GM12872 (cell line): ENCODE measurements at regions not wholly inside any gene's neighbourhood (a gene's known extent, or its start where the extent isn't known, plus 50 kb on each side); places are given as distances from the start of the nearest gene placed in this dataset.

Experiments used
- TF ChIP-seq, protein P1 (sequence below): IDR thresholded peaks from 3 replicates; pipeline ENCODE4 v1.5.1; 2011; ENCODE audit warnings: low read depth, mild to moderate bottlenecking, low read length, moderate library complexity; ENCODE audit not compliant: insufficient read depth

DNA sequence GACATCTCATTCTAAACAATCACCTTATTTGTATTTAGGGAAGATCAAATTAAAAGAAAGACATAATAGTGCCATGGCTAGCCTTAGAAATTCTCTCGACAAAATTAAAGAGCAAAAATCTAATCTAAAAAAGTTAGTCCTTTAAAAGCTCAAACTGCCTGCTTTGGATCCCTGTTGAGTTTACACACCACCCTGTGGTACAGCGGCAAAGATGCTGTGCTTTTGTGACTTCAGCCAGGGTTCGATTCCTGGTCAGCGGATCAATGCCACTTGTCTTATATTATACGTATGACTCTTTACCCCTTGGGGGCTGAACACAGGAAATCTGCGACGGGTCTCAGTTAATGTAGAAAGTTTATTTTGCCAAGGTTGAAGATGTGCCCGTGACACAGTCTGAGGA lies 51.3 kb upstream of the VOPP1 start:
- TF ChIP-seq, protein P1, sequence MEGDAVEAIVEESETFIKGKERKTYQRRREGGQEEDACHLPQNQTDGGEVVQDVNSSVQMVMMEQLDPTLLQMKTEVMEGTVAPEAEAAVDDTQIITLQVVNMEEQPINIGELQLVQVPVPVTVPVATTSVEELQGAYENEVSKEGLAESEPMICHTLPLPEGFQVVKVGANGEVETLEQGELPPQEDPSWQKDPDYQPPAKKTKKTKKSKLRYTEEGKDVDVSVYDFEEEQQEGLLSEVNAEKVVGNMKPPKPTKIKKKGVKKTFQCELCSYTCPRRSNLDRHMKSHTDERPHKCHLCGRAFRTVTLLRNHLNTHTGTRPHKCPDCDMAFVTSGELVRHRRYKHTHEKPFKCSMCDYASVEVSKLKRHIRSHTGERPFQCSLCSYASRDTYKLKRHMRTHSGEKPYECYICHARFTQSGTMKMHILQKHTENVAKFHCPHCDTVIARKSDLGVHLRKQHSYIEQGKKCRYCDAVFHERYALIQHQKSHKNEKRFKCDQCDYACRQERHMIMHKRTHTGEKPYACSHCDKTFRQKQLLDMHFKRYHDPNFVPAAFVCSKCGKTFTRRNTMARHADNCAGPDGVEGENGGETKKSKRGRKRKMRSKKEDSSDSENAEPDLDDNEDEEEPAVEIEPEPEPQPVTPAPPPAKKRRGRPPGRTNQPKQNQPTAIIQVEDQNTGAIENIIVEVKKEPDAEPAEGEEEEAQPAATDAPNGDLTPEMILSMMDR, result no peak

- TF ChIP-seq, protein P1, result no peak
Measured at GRCh38 chr7:55622241-55622640, 49.9 kb upstream of the VOPP1 start.
